ENCODE measurements at regions not wholly inside any gene's neighbourhood (a gene's known extent, or its start where the extent isn't known, plus 50 kb on each side); places are given as distances from the start of the nearest gene placed in this dataset.

DNA sequence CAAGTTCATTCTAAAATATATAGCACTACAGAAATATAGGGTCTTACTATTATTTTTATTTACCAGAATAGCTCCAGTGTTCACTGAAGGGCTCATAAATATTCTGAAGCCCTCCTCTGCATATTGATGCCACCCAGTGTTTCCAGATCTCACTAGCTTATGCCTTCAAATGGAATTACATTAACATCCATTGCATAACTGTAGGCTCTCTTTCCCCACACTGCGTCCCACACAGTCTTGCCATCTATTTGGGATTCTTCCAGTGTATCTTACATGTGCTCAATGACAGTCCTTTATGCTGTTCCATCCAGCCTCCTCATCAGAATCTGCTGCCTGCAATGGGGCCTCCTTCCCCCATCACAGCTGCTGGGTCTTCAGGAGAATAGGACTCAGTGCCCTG lies 137.2 kb downstream of the CYSLTR2 start:
- TF ChIP-seq, protein P1, sequence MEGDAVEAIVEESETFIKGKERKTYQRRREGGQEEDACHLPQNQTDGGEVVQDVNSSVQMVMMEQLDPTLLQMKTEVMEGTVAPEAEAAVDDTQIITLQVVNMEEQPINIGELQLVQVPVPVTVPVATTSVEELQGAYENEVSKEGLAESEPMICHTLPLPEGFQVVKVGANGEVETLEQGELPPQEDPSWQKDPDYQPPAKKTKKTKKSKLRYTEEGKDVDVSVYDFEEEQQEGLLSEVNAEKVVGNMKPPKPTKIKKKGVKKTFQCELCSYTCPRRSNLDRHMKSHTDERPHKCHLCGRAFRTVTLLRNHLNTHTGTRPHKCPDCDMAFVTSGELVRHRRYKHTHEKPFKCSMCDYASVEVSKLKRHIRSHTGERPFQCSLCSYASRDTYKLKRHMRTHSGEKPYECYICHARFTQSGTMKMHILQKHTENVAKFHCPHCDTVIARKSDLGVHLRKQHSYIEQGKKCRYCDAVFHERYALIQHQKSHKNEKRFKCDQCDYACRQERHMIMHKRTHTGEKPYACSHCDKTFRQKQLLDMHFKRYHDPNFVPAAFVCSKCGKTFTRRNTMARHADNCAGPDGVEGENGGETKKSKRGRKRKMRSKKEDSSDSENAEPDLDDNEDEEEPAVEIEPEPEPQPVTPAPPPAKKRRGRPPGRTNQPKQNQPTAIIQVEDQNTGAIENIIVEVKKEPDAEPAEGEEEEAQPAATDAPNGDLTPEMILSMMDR (IDR thresholded peaks at IDR 0.05 in 4 of 5, conservative IDR thresholded peaks at IDR 0.05 in 1 of 5): no peak
- no peak for TF ChIP-seq POLR2A (IDR thresholded peaks at IDR 0.05)
